HL-60 (cell line): ENCODE measurements at regions not wholly inside any gene's neighbourhood (a gene's known extent, or its start where the extent isn't known, plus 50 kb on each side); places are given as distances from the start of the nearest gene placed in this dataset.

Source experiments
- SPI1 ChIP-seq: IDR thresholded peaks from 2 replicates; pipeline ENCODE4 v1.6.1; 2012; ENCODE audit warnings: low read depth, mild to moderate bottlenecking, borderline replicate concordance
- TF ChIP-seq, protein P1 (sequence below): IDR thresholded peaks from one replicate; pipeline ENCODE4 v1.5.1; 2011; ENCODE audit warnings: low read length, control low read depth, inconsistent platforms; ENCODE audit not compliant: insufficient read depth

DNA sequence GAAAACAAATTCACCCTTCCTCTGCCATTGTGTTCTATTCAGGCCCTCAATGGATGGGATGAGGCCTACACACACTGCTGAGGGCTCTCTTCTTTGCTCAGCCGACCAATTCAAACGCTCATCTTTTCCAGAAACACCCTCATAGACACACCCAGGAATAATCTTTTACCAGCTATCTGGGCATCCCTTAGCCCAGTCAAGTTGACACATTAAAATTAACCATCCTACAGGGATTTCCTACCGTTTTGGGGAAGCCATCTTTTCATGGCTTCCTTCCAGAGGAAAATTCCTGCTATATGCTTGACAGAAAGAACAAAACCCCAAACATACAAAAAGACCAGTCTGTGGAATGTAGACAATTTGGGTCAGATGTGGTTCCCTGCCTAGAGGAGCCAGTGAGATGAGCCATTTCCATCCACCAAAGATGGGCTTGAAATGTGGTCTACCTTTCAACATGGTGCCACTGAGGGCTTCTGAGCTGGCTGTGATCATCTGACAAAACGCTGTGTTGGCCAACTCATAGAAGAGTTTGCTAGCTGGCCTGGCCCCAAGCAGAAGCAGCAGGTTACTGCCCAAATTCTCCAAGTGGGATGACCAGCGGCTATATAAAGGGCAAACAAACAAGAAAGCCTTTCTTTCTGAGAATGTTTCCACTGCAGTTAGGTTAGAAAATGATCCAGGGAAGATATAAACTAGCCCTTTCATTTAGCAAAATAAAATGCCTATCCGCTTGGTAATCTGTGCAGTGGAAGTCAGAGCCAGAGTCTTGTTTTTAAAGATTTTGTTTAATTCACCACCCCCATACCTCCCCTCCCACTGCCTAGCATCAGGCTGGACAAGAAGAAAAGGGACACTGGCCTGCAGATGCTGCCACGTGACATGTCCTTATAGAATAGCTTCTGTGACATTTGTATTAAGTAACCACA is 69.1 kb upstream of the MRPS6 start:
- TF ChIP-seq, protein P1, sequence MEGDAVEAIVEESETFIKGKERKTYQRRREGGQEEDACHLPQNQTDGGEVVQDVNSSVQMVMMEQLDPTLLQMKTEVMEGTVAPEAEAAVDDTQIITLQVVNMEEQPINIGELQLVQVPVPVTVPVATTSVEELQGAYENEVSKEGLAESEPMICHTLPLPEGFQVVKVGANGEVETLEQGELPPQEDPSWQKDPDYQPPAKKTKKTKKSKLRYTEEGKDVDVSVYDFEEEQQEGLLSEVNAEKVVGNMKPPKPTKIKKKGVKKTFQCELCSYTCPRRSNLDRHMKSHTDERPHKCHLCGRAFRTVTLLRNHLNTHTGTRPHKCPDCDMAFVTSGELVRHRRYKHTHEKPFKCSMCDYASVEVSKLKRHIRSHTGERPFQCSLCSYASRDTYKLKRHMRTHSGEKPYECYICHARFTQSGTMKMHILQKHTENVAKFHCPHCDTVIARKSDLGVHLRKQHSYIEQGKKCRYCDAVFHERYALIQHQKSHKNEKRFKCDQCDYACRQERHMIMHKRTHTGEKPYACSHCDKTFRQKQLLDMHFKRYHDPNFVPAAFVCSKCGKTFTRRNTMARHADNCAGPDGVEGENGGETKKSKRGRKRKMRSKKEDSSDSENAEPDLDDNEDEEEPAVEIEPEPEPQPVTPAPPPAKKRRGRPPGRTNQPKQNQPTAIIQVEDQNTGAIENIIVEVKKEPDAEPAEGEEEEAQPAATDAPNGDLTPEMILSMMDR: no peak
- TF ChIP-seq SPI1: no peak
